Neuron (in vitro differentiated cells): ENCODE measurements at regions not wholly inside any gene's neighbourhood (a gene's known extent, or its start where the extent isn't known, plus 50 kb on each side); places are given as distances from the start of the nearest gene placed in this dataset.

ENCODE experiments used
- H2AFZ ChIP-seq: one replicate; pipeline ENCODE4 v1.6.1; 2013; ENCODE audit warnings: low read depth, mild to moderate bottlenecking, inconsistent platforms, low read length, moderate library complexity
- H3K27me3 ChIP-seq: one replicate; pipeline ENCODE4 v1.6.1; 2013; ENCODE audit warnings: low read length; ENCODE audit not compliant: insufficient read depth
- H3K36me3 ChIP-seq: one replicate; pipeline ENCODE4 v1.6.1; 2013; ENCODE audit warnings: low read length; ENCODE audit not compliant: insufficient read depth
- H3K4me1 ChIP-seq: one replicate; pipeline ENCODE4 v1.6.1; 2013; ENCODE audit warnings: low read length; ENCODE audit not compliant: insufficient read depth
- H3K4me3 ChIP-seq: 2 replicates; pipeline ENCODE4 v1.5.1; 2013; ENCODE audit warnings: mild to moderate bottlenecking, low read length, moderate library complexity
- H3K9me3 ChIP-seq: one replicate; pipeline ENCODE4 v1.6.1; 2013; ENCODE audit warnings: low read length

DNA sequence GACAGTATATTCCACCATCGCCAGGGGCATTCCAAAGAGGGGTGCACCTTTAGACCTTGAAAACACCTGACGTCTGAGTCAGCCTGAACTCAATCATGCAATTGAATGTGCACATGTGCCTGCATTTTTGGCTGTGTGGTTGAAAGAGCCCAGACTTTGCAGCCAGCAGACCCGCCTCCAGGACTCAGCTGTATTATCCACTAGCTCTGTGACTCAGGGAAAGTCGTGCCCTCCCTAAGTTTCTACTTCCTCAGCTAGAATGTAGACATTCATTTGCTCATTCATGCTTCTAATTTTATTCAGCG lies 94.2 kb downstream of the LRRC30 start:
- Histone ChIP-seq H3K4me3 (no peak overlapping the region), H3K36me3 (no peaks in the 10 kb centered on the region), H2AFZ (no peak overlapping the region), H3K27me3 (no peaks in the 10 kb centered on the region), H3K9me3 (no peaks in the 10 kb centered on the region), H3K4me1 (peaks cover 8% of the 10 kb centered on the region)

DNA sequence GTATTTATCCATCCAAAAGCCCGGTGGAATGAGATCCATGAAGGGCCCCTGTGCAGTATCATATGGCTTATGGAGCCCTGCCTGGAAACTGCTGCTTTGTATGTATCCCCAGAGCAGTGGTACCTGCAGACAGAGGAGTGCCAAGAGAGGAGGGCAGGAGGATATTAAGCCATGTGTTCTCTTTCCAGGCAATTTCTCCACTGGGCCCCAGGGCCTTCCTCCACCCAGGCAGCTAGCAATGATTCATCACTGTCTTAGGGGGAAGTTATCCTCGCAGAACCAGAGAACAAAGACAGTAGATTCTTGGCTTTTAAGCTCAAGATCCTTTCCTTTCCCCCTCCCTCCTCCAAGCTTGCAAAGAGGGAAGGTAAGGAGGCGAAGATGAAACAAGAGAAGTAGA lies 98.1 kb downstream of the LRRC30 start:
- H3K4me1 ChIP-seq: no peaks in the 10 kb centered on the region
- no peak overlapping the region for H3K4me3 ChIP-seq
- no peaks in the 10 kb centered on the region for H3K27me3 ChIP-seq
- H3K9me3 ChIP-seq: no peaks in the 10 kb centered on the region
- no peaks in the 10 kb centered on the region for H3K36me3 ChIP-seq
- no peak overlapping the region for H2AFZ ChIP-seq

DNA sequence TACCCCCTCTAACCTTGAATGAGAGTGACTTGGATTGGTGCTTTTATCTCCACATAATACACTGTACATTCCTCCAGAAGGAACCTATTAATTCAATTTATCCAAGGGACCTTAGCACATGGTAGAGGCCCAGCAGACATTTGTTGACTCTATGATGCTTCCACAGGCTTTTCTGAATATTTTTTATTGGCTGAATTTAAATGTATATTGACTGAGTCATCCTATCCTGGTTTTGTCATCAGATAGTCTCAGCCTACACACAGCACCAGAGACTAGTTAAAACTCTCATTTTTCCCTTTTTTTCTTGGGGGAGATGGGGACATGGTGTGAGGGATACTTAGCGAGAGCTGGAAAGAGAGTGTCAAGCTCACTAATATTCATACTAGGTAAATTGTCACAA lies 101.6 kb downstream of the LRRC30 start:
- no peak overlapping the region for H2AFZ ChIP-seq

GRCh38 chr18:7333025-7333562 lies 102.2 kb downstream of the LRRC30 start:
- H3K9me3 ChIP-seq: no peaks in the 10 kb centered on the region
- no peak overlapping the region for H3K4me3 ChIP-seq
- no peak overlapping the region for H2AFZ ChIP-seq
- H3K4me1 ChIP-seq: no peaks in the 10 kb centered on the region
- no peaks in the 10 kb centered on the region for H3K27me3 ChIP-seq
- no peaks in the 10 kb centered on the region for H3K36me3 ChIP-seq

More for the DNA sequence above, 101.6 kb downstream of the LRRC30 start:
- no peaks in the 10 kb centered on the region for H3K36me3 ChIP-seq
- H3K27me3 ChIP-seq: no peaks in the 10 kb centered on the region
- H3K4me1 ChIP-seq: no peaks in the 10 kb centered on the region
- no peak overlapping the region for H3K4me3 ChIP-seq
- H3K9me3 ChIP-seq: no peaks in the 10 kb centered on the region

DNA sequence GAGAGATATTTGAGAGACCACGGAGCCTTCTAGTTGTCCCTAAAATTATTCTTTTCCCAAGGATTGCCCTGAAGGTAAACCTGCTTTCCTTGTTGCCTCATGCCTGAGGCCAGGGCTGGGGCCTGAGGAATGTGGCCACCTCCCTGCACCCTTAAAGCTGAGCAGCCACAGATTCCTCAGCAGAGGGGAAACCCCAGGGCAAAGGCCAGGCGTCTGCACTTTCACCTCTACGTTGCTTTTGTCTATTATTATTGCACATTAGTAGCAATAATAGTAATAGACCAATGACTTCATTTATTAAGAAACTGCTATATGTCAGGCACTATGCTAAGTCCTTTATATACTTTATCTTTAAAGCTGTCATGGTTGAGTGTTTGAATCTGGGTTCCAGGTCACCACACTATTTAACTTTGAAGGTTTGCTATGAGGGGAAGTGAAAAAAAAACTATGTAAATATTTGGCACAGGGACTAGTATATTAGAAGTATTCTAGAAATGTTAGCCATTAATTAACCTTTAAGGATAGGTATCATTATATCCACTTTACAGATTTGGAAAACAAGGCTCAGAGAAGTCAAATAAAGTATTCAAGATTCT lies 104.2 kb downstream of the LRRC30 start:
- Histone ChIP-seq H3K9me3 (no peaks in the 10 kb centered on the region), H3K4me1 (no peaks in the 10 kb centered on the region), H3K4me3 (no peak overlapping the region), H2AFZ (no peak overlapping the region), H3K27me3 (no peaks in the 10 kb centered on the region), H3K36me3 (no peaks in the 10 kb centered on the region)

DNA sequence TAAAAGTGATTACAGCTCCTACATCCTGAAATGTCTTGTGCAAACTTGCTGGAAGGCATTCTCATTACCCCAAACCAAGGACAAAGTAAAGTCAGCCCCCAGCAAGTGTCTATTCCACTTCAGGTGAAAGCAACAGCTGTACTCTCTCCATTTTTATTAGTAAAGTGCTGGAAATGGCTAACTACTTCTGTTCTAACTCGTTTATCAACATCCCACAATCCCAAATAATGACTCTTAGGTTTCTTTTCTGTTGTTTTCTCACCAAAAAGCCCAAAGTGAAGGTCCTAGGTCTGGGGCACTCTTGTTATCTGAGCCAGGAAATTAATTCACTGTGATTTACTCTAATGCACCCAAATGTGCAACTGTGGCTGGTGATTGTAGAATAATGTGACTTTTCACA lies 105.7 kb downstream of the LRRC30 start:
- Histone ChIP-seq H3K27me3 (no peaks in the 10 kb centered on the region), H3K4me1 (no peaks in the 10 kb centered on the region), H2AFZ (no peak overlapping the region), H3K36me3 (no peaks in the 10 kb centered on the region), H3K4me3 (no peak overlapping the region), H3K9me3 (no peaks in the 10 kb centered on the region)

DNA sequence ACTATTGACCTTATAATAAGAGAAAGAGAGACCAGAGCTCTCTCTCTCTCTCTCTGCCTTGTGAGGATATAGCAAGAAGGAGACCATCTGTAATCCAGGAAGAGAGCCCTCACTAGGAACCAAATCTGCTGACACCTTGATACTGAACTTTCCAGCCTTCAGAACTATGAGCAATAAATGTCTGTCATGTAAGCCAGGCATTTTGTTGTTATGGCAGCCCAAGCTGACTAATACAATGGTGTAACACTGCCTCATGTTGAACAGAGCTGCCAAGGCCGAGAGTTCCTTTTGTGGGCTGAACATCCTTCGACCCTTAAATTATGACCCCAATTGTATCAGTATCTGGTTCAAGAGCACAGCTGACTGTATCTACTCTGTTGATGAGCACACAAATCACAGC lies 108.0 kb downstream of the LRRC30 start:
- no peaks in the 10 kb centered on the region for H3K9me3 ChIP-seq
- no peaks in the 10 kb centered on the region for H3K27me3 ChIP-seq
- no peaks in the 10 kb centered on the region for H3K36me3 ChIP-seq
- H2AFZ ChIP-seq: no peak overlapping the region
- no peaks in the 10 kb centered on the region for H3K4me1 ChIP-seq
- H3K4me3 ChIP-seq: no peak overlapping the region

- no peaks in the 10 kb centered on the region for H3K27me3 ChIP-seq
- no peaks in the 10 kb centered on the region for H3K36me3 ChIP-seq
- H2AFZ ChIP-seq: no peak overlapping the region
- no peak overlapping the region for H3K4me3 ChIP-seq
- no peaks in the 10 kb centered on the region for H3K9me3 ChIP-seq
- no peaks in the 10 kb centered on the region for H3K4me1 ChIP-seq
Measured at GRCh38 chr18:7341581-7342337, 110.9 kb downstream of the LRRC30 start.

- no peak overlapping the region for H2AFZ ChIP-seq
- no peaks in the 10 kb centered on the region for H3K27me3 ChIP-seq
- no peaks in the 10 kb centered on the region for H3K9me3 ChIP-seq
- no peaks in the 10 kb centered on the region for H3K36me3 ChIP-seq
- no peak overlapping the region for H3K4me3 ChIP-seq
- H3K4me1 ChIP-seq: no peaks in the 10 kb centered on the region
Measured at GRCh38 chr18:7349181-7349837, 118.4 kb downstream of the LRRC30 start.

DNA sequence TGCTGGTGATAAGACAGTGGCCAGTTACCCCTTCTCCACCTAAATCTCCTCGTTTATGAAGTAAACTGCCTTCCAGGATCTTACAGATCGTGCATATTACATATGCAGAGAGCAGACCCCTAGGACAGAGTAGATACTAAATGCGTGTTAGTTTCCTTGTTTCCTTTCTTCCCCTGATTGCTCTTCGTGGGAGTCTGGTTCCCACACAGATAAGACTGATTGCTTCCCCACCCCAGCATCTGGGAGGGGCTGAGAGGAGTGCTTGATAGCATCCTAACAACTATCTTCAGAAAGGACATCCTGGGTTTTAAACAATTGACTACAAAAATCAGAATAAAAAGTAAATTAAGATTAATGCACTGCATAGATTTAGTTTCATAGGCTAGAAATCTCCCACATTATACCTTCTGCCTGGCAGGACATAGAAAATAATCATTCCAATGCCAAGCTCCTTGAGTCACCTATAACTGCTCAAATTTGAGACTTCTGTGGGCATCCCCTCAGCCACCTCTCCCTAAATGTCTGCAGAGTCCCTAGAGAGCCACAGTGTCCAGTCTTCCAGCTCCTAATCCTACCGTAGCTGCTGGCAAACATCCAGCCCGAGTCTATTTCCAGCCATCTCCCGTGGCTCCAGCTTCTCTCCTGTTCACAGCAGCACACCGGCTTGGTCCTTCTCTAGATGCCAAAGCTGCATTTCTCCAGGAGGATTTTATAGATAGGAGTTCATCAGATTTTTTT lies 128.3 kb downstream of the LRRC30 start:
- Histone ChIP-seq H2AFZ (no peak overlapping the region), H3K4me1 (no peaks in the 10 kb centered on the region), H3K36me3 (no peaks in the 10 kb centered on the region), H3K9me3 (no peaks in the 10 kb centered on the region), H3K27me3 (no peaks in the 10 kb centered on the region), H3K4me3 (no peak overlapping the region)

- H3K36me3 ChIP-seq: no peaks in the 10 kb centered on the region
Measured at GRCh38 chr18:7360606-7361170, 129.8 kb downstream of the LRRC30 start.

GRCh38 chr18:7363338-7363737 lies 132.4 kb downstream of the LRRC30 start:
- Histone ChIP-seq H3K4me1 (no peaks in the 10 kb centered on the region), H2AFZ (no peak overlapping the region), H3K27me3 (no peaks in the 10 kb centered on the region), H3K9me3 (no peaks in the 10 kb centered on the region), H3K4me3 (no peak overlapping the region), H3K36me3 (no peaks in the 10 kb centered on the region)

More at GRCh38 chr18:7360606-7361170, 129.8 kb downstream of the LRRC30 start:
- H3K4me3 ChIP-seq: no peak overlapping the region
- H2AFZ ChIP-seq: no peak overlapping the region
- H3K9me3 ChIP-seq: no peaks in the 10 kb centered on the region
- H3K27me3 ChIP-seq: no peaks in the 10 kb centered on the region
- no peaks in the 10 kb centered on the region for H3K4me1 ChIP-seq

GRCh38 chr18:7366597-7366996 lies 135.7 kb downstream of the LRRC30 start:
- no peak overlapping the region for H3K4me3 ChIP-seq
- H2AFZ ChIP-seq: no peak overlapping the region
- no peaks in the 10 kb centered on the region for H3K9me3 ChIP-seq
- H3K36me3 ChIP-seq: no peaks in the 10 kb centered on the region
- H3K27me3 ChIP-seq: no peaks in the 10 kb centered on the region
- no peaks in the 10 kb centered on the region for H3K4me1 ChIP-seq
